ENCODE measurements at regions not wholly inside any gene's neighbourhood (a gene's known extent, or its start where the extent isn't known, plus 50 kb on each side); places are given as distances from the start of the nearest gene placed in this dataset.

GRCh38 chrX:69028006-69028760, 137.1 kb downstream of the PJA1 start:
- no peak for DNase-seq (ENCODE audit: low read depth in 1 of 2, low spot score in 1 of 2)

DNA sequence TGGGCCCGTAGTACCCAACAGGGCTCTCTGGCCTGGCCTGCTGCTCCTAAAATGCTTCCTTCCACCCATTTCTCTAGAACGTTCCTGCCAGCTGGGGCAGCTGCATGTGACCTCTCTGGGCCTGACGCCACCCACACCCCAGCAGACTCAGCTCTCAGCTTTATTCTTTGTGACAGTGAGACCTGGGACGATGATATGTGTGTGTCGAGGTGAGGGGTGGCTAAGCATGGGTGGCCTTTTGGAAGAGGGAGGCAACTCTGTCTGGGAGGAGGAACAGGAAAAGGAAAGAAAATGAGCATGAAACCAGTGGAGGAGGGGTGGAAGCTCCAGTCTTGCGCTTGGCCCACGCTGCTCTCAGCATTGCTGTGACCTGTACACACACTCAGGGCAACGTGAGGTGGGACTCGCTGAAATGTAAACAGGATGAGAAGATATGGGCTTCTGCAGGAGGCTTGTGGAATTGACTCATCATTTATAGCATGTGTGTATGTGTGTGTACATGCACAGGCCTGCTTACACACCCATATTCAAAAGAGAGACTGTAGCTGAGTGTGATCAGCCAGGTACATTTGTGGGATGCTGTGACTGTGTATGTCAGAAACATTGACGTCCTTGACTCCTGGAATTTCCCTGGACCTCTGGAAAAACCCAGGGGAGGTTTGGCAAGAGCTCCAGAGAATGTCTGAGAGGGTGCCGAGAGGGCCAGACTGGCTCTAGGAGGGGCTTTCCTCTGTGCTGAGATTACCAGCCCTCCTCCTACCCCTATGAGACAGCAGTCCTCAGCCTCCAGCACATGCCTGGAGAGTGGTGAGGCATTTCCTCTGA, 137.9 kb downstream of the PJA1 start:
- no peak for DNase-seq (ENCODE audit: low read depth in 1 of 2, low spot score in 1 of 2)

GRCh38 chrX:69025802-69026301, 139.4 kb downstream of the PJA1 start:
- no peak for DNase-seq (ENCODE audit: low read depth in 1 of 2, low spot score in 1 of 2)

- DNase-seq (ENCODE audit: low read depth in 1 of 2, low spot score in 1 of 2): no peak
Measured at GRCh38 chrX:69024931-69025330, 140.3 kb downstream of the PJA1 start.

DNA sequence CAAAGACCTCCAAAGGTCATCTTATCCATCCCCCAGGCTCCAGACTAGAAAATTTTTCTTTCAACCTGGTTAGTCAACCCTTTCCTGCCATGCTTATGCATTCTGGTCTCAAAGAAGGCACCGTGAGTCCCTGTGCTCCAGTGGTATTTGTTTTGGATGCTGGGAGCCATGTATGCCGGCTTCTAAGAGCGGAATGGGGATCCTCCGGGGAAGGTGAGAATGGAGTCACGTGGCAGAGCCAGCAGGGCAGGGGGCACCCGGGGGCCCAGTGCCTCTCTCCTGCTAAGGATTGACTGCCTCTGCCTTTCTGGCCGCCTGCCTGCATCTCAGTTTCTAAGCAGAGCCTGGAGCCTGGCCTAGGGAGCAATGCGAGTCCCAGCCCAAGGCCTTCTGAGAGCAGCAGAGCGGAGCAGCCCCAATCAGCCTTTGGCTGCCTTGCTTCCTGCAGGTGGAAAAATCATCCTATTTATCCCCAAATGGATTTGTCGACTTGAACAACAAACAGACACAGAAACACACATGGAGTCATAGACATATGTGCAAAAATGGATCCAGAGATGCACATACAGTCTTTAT, 141.0 kb downstream of the PJA1 start:
- DNase-seq (ENCODE audit: low read depth in 1 of 2, low spot score in 1 of 2): no peak

DNA sequence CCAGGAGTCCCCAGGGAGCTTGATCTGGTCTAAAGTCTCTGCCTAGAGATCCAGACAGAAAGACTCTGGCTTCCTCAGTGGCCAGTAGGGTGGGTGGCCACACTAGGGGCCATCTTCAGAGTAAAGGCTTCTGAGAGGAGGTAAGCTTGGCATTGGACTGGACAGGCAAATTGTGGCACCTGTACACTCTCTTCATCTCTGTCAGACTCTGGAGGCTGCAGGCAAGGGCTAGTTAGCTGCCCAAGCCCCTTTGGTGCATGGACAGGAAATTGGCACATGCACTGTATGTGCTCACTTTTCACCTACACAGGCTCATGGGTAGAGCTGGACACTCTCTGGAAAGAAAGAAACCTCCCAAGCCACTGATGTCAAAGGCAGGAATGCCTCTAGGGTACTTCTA, 142.8 kb downstream of the PJA1 start:
- no peak for DNase-seq (ENCODE audit: low read depth in 1 of 2, low spot score in 1 of 2)

GRCh38 chrX:69021141-69021960, 143.9 kb downstream of the PJA1 start:
- DNase-seq (ENCODE audit: low read depth in 1 of 2, low spot score in 1 of 2): no peak

DNA sequence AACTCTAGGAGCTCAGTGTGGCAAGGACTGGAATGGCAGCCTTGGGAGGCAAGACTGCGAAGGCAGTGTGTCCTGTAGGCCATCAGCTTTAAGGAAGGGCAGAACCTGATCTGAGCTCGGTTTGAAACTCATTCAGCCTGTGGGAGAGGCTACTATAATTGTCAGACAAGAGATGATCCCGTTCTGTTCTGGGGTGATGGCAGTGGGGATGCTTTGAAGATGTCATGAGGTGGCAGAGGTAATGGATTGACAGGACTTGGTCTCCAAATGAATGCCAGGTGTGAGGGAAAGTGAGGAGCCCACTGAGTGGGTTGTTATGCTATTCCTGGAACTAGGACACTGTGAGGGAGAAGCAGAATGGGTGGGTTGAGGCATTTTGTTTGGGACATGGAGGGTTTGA, 144.9 kb downstream of the PJA1 start:
- no peak for DNase-seq (ENCODE audit: low read depth in 1 of 2, low spot score in 1 of 2)

GRCh38 chrX:69019073-69019890, 146.0 kb downstream of the PJA1 start:
- no peak for DNase-seq (ENCODE audit: low read depth in 1 of 2, low spot score in 1 of 2)

GRCh38 chrX:69018416-69019072, 146.7 kb downstream of the PJA1 start:
- DNase-seq (ENCODE audit: low read depth in 1 of 2, low spot score in 1 of 2): no peak

DNA sequence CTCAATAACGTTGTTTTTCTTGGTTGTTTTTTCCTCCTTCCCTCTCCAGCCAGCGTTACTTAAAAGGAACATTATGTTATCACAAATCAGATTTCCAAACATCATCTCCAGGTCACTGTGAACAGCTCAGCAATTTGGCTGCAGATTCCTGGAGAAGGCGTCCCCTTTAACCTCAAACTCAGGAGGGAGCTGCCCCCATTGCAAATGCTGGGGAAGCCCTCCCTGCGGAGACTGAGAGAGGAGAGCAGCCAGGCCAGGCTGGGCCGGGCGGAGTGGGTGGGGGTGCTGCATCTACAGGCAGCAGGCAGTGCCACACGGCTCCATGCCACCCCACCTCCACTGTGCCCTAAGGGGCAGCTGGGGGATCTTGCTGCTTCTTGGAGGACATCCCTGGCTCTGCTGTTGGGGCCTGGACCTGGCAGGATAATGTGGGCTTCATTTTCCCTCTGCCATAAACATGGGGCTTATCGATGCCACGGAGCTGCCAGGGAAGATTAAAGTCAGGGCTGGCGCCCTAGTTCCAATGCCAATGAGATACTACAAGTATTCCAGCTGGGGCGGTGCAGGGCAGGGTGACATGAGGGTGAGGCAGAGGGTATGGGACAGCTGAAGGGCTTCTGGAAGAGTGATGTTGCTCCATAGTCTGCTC, 148.8 kb downstream of the PJA1 start:
- DNase-seq (ENCODE audit: low read depth in 1 of 2, low spot score in 1 of 2): no peak

DNA sequence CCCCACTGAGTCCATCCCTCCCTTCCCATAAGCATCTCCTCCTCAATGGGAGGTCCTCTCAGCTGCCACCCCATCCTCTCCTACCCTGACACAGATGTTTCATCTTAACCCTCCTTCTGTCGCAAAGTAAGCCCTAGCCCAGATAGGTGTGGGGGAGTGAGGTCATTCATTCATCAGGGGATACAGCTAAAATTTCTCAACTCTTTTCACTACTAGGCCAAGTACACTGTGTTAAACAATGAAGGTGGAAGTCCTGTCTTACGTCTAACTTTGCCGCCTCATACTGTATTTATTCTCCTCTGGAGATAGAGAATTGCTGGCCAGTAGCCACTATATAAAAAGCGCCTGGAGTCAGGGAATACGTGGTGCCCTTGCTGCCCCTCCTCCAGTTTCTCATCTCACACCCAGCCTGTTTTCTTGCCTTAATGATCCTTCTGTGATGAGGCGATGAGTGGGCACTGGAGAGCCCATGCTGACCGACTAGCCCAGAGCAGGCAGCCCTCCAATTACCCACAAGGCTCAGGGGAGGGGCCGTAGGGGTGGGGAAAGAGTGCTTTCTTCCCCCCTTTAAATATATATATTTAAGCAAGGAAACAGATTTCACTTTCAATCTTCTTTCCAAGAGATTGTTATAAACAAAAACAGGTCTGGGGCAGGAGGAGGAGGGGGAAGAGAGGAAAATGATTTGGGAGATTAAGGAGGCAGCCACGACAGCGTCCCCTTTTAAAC, 149.5 kb downstream of the PJA1 start:
- no peak for DNase-seq (ENCODE audit: low read depth in 1 of 2, low spot score in 1 of 2)

DNA sequence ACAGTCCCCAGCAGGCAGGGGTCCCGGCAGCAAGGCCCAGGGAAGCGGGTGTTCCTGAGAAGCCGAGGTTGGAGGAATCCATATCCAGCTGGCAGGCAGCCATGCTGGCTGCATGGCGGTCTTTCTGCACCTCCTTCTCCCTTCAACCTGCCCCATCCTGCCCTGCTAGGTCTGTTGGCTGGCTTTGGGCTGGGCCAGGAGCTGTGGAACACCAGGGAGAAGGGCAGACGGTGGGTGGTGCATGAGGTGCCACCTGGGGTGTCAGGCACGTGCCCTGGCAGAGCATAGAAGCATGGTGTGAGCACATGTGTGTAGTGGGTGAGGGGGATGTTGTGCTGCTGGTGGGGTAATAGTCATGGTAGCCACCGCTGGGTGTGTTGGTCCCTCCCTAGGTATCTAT, 150.1 kb downstream of the PJA1 start:
- no peak for DNase-seq (ENCODE audit: low read depth in 1 of 2, low spot score in 1 of 2)

GRCh38 chrX:69014200-69014599, 151.1 kb downstream of the PJA1 start:
- DNase-seq (ENCODE audit: low read depth in 1 of 2, low spot score in 1 of 2): no peak

DNA sequence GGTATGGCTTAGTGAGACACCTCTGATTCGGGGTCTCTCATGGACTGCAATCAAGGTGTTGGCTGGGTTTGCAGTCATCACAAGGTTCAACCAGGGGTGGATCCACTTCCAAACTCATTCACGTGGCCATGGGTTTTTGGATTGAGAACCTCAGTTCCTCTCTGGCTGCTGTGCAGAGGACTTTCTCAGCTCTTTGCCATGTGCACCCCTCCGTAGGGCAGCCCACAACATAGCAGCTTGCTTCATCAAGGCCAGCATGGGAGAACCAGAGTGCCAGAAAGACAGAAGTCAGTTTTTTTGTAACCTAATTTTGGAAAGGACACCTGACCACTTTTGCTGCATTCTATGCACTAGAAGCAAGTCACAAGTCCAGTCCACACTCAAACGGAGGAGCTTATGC, 154.9 kb downstream of the PJA1 start:
- no peak for DNase-seq (ENCODE audit: low read depth in 1 of 2, low spot score in 1 of 2)

- no peak for DNase-seq (ENCODE audit: low read depth in 1 of 2, low spot score in 1 of 2)
Measured at GRCh38 chrX:69000877-69001276, 164.4 kb downstream of the PJA1 start.

- no peak for DNase-seq (ENCODE audit: low read depth in 1 of 2, low spot score in 1 of 2)
Measured at GRCh38 chrX:68999931-69000330, 165.3 kb downstream of the PJA1 start.

- DNase-seq (ENCODE audit: low read depth in 1 of 2, low spot score in 1 of 2): no peak
Measured at GRCh38 chrX:68999356-68999755, 165.9 kb downstream of the PJA1 start.

DNA sequence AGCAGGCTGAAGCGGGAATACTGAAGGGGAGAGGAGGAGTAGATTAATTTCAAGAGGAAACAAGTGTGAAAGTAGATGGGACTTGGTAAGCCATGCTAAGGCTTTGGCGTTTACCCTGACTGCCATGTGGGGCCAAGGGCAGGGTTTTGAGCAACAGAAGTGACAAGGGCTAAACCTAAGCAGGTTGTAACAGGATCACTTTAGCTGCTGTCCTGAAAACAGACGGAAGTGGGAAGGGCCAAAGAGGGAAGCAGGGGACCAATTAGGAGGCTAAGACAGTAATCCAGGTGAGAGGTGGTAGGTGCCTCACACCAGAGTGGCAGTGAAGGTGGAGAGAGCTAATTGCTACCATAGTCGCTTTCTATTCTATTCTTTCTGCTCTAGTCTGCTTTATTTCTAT, 166.5 kb downstream of the PJA1 start:
- DNase-seq (ENCODE audit: low read depth in 1 of 2, low spot score in 1 of 2): no peak
